ENCODE measurements at regions not wholly inside any gene's neighbourhood (a gene's known extent, or its start where the extent isn't known, plus 50 kb on each side); places are given as distances from the start of the nearest gene placed in this dataset.

- Histone ChIP-seq H2AFZ (ENCODE audit: low read depth) (no peak overlapping the region), H3K9me3 (no peaks in the 10 kb centered on the region), H3K36me3 (replicated peaks in 1 of 2; ENCODE audit: control insufficient read depth in 1 of 2, insufficient read depth in 2 of 2, low read length in 1 of 2) (no peaks in the 10 kb centered on the region), H4K20me1 (ENCODE audit: insufficient read depth) (no peaks in the 10 kb centered on the region), H3F3A (replicated peaks; ENCODE audit: insufficient read depth) (no peaks in the 10 kb centered on the region), H3K79me2 (ENCODE audit: insufficient read depth) (0 out of 2 replicates have a peak, but pooled peaks cover 6% of the 10 kb centered on the region), H3K27ac (ENCODE audit: low read depth in 2 of 2, low read length in 1 of 2) (no peak overlapping the region), H3K4me3 (ENCODE audit: low read depth in 2 of 2, low read length in 1 of 2) (no peak overlapping the region), H3K4me2 (no peak overlapping the region), H3K9ac (no peak overlapping the region), H3K9me2 (no peaks in the 10 kb centered on the region), H3K27me3 (ENCODE audit: insufficient read depth) (no peaks in the 10 kb centered on the region), H3K4me1 (ENCODE audit: control insufficient read depth in 1 of 2, insufficient read depth in 2 of 2, low read depth in 1 of 2, low read length in 1 of 2) (peaks cover 0 to 21% of the 10 kb centered on the region in 2 experiments; a peak in 1 of 4 replicates)
- ChIA-PET CTCF (no interaction called here), POLR2A (no interaction called here)
- 35% methylated on average over 1 of the region's 1 CpG for whole genome bisulfite sequencing (ENCODE audit: low lambda C conversion rate)
- TF ChIP-seq TEAD4 (IDR thresholded peaks at IDR 0.05; ENCODE audit: borderline replicate concordance, insufficient read depth): no peak
- TF ChIP-seq, protein P1, sequence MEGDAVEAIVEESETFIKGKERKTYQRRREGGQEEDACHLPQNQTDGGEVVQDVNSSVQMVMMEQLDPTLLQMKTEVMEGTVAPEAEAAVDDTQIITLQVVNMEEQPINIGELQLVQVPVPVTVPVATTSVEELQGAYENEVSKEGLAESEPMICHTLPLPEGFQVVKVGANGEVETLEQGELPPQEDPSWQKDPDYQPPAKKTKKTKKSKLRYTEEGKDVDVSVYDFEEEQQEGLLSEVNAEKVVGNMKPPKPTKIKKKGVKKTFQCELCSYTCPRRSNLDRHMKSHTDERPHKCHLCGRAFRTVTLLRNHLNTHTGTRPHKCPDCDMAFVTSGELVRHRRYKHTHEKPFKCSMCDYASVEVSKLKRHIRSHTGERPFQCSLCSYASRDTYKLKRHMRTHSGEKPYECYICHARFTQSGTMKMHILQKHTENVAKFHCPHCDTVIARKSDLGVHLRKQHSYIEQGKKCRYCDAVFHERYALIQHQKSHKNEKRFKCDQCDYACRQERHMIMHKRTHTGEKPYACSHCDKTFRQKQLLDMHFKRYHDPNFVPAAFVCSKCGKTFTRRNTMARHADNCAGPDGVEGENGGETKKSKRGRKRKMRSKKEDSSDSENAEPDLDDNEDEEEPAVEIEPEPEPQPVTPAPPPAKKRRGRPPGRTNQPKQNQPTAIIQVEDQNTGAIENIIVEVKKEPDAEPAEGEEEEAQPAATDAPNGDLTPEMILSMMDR (IDR thresholded peaks at IDR 0.05): no peak
- TF ChIP-seq RXRA (IDR thresholded peaks at IDR 0.05; ENCODE audit: borderline replicate concordance, low read depth): no peak
- no peak for TF ChIP-seq RAD21 (IDR thresholded peaks at IDR 0.05; ENCODE audit: low read length)
- no peak for TF ChIP-seq PBX3 (IDR thresholded peaks at IDR 0.05)
- TF ChIP-seq GABPA (IDR thresholded peaks at IDR 0.05; ENCODE audit: low read depth): no peak
- TF ChIP-seq YY1 (IDR thresholded peaks at IDR 0.05; ENCODE audit: low read depth): no peak
- TF ChIP-seq SMC3 (IDR thresholded peaks at IDR 0.05; ENCODE audit: low read depth, low read length): no peak
- no peak for TF ChIP-seq ELF1 (IDR thresholded peaks at IDR 0.05)
- TF ChIP-seq JUND (IDR thresholded peaks at IDR 0.05): no peak
- TF ChIP-seq SIN3A (IDR thresholded peaks at IDR 0.05; ENCODE audit: borderline replicate concordance, low read depth, low read length): no peak
- no peak for TF ChIP-seq MXI1 (IDR thresholded peaks at IDR 0.05; ENCODE audit: low read depth, low read length)
- TF ChIP-seq, protein P2, sequence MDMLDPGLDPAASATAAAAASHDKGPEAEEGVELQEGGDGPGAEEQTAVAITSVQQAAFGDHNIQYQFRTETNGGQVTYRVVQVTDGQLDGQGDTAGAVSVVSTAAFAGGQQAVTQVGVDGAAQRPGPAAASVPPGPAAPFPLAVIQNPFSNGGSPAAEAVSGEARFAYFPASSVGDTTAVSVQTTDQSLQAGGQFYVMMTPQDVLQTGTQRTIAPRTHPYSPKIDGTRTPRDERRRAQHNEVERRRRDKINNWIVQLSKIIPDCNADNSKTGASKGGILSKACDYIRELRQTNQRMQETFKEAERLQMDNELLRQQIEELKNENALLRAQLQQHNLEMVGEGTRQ (IDR thresholded peaks at IDR 0.05; ENCODE audit: borderline replicate concordance, low read depth, low read length): no peak
- TF ChIP-seq TCF12 (IDR thresholded peaks at IDR 0.05): no peak
- no peak for TF ChIP-seq USF1 (IDR thresholded peaks at IDR 0.05; ENCODE audit: borderline replicate concordance, low read depth)
- no peak for DNase-seq
Measured at GRCh38 chr12:77387671-77388070, 322.3 kb upstream of the E2F7 start.

DNA sequence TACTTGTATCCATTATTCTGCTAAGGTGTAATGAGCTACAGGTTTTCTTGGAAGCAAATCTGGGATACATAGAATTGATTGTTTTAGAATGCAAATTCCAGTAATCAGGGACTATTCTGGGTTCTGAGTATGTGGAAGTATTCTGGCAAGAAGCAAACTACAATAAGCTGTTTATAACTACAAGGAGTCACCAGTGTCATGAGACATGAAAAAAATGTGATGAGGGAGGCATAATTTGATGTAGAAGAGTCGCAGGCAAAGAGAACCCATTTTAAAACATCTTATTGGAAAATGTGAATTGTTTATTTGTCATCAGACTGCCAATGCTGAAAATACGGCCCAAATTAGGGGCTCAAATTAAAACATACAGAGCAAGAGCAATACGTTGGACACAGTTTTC is 321.8 kb upstream of the E2F7 start:
- Histone ChIP-seq H3K9ac (no peak overlapping the region), H4K20me1 (ENCODE audit: insufficient read depth) (no peaks in the 10 kb centered on the region), H3K4me2 (no peak overlapping the region), H3F3A (replicated peaks; ENCODE audit: insufficient read depth) (no peaks in the 10 kb centered on the region), H3K4me1 (ENCODE audit: control insufficient read depth in 1 of 2, insufficient read depth in 2 of 2, low read depth in 1 of 2, low read length in 1 of 2) (peaks cover 0 to 21% of the 10 kb centered on the region in 2 experiments; a peak in 1 of 4 replicates), H3K4me3 (ENCODE audit: low read depth in 2 of 2, low read length in 1 of 2) (no peak overlapping the region), H3K9me3 (no peaks in the 10 kb centered on the region), H3K9me2 (no peaks in the 10 kb centered on the region), H3K27ac (ENCODE audit: low read depth in 2 of 2, low read length in 1 of 2) (no peak overlapping the region), H3K79me2 (ENCODE audit: insufficient read depth) (0 out of 2 replicates have a peak, but pooled peaks cover 6% of the 10 kb centered on the region), H3K36me3 (replicated peaks in 1 of 2; ENCODE audit: control insufficient read depth in 1 of 2, insufficient read depth in 2 of 2, low read length in 1 of 2) (no peaks in the 10 kb centered on the region), H2AFZ (ENCODE audit: low read depth) (no peak overlapping the region), H3K27me3 (ENCODE audit: insufficient read depth) (no peaks in the 10 kb centered on the region)
- no peak for DNase-seq
- 39% methylated on average over 3 of the region's 3 CpGs for WGBS (ENCODE audit: low lambda C conversion rate)
- ChIA-PET CTCF (no interaction called here), POLR2A (no interaction called here)
- TF ChIP-seq GATA2 (CRISPR knock-in tag; IDR thresholded peaks at IDR 0.05) (no peak), IRF3 (IDR thresholded peaks at IDR 0.05; ENCODE audit: low read depth, low read length) (no peak), FOSL2 (IDR thresholded peaks at IDR 0.05; ENCODE audit: borderline replicate concordance, low read depth) (no peak), USF1 (IDR thresholded peaks at IDR 0.05; ENCODE audit: borderline replicate concordance, low read depth) (no peak), TAF1 (IDR thresholded peaks at IDR 0.05; ENCODE audit: borderline replicate concordance, low read depth, low read length) (no peak), JUND (IDR thresholded peaks at IDR 0.05) (no peak), CHD2 (IDR thresholded peaks at IDR 0.05; ENCODE audit: low read length, partially characterized antibody) (no peak)
- TF ChIP-seq, protein P2 (IDR thresholded peaks at IDR 0.05; ENCODE audit: borderline replicate concordance, low read depth, low read length): no peak
